GM23338 (cell line): ENCODE measurements at regions not wholly inside any gene's neighbourhood (a gene's known extent, or its start where the extent isn't known, plus 50 kb on each side); places are given as distances from the start of the nearest gene placed in this dataset.

ENCODE experiments used
- CREB1 ChIP-seq: fragments of 250-450 bp; sonication (Bioruptor Pico); IDR thresholded peaks from 2 replicates; pipeline ENCODE4 v1.5.0; 2020; ENCODE audit warnings: low read depth, mild to moderate bottlenecking, moderate library complexity
- EZH2 ChIP-seq: fragments of 200-600 bp; sonication (generic); IDR thresholded peaks from one replicate; pipeline ENCODE4 v1.8.0; 2017; ENCODE audit warnings: antibody characterized with exemption, mild to moderate bottlenecking, low read depth; ENCODE audit not compliant: unreplicated experiment
- EZH2phosphoT487 ChIP-seq: fragments of 200-600 bp; sonication (generic); IDR thresholded peaks from one replicate; pipeline ENCODE4 v1.8.1; 2018; ENCODE audit warnings: antibody characterized with exemption; ENCODE audit not compliant: unreplicated experiment
- JUNB ChIP-seq: IDR thresholded peaks from one replicate; pipeline ENCODE4 v1.6.1; 2016; ENCODE audit warnings: antibody characterized with exemption; ENCODE audit not compliant: unreplicated experiment
- NANOG ChIP-seq: IDR thresholded peaks from 2 replicates; pipeline ENCODE4 v1.6.1; 2016; ENCODE audit warnings: antibody characterized with exemption, borderline replicate concordance
- POLR2AphosphoS5 ChIP-seq: IDR thresholded peaks from 2 replicates; pipeline ENCODE4 v1.6.1; 2016; ENCODE audit warnings: antibody characterized with exemption, low read depth
- STAT1 ChIP-seq: IDR thresholded peaks from one replicate; pipeline ENCODE4 v1.6.1; 2016; ENCODE audit warnings: antibody characterized with exemption; ENCODE audit not compliant: unreplicated experiment
- TF ChIP-seq, protein P1 (sequence below), 2 experiments: fragments of 200-600 bp in 1 of 2; sonication (generic) in 1 of 2; conservative IDR thresholded peaks; 2 replicates each; pipeline versions ENCODE4 v1.5.1 to v1.6.1; 2016 to 2017; ENCODE audit warnings: antibody characterized with exemption in 2 of 2, low read depth in 2 of 2, mild to moderate bottlenecking in 2 of 2, moderate library complexity in 1 of 2
- TF ChIP-seq, protein P2 (sequence below): IDR thresholded peaks from one replicate; pipeline ENCODE4 v1.6.1; 2018; ENCODE audit warnings: antibody characterized with exemption; ENCODE audit not compliant: unreplicated experiment
- TF ChIP-seq, protein P3 (sequence below): fragments of 250-450 bp; sonication (Bioruptor Pico); IDR thresholded peaks from 2 replicates; pipeline ENCODE4 v1.5.0; 2020; ENCODE audit warnings: mild to moderate bottlenecking, moderate library complexity

DNA sequence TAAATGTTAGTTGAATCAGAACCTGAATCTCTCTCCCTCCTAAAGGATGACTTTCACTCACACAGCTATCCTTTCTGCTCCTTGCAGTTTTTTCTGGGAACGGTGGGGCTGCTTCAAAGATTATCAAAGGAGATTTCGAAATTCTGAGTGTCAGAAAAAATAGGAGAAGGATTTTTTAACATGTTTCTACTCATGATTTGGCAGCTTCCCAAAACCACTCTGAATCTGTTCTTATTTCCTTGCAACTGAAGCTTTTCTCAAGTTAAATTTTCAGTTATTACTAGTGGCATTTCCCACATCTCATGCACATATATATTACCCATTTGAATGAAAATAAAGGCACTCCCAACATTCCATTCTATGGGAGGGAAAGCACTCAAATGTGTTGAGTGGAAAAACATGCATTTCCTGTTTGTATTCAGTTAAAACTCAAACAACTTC is 123.6 kb downstream of the LCA5 start:
- TF ChIP-seq CREB1 (CRISPR knock-in tag) (no peak), POLR2AphosphoS5 (no peak), EZH2 (no peak), EZH2phosphoT487 (no peak), JUNB (no peak), STAT1 (no peak), NANOG (peak; percentile 21; the same call in 1 of the 2 replicates)
- TF ChIP-seq, protein P1, sequence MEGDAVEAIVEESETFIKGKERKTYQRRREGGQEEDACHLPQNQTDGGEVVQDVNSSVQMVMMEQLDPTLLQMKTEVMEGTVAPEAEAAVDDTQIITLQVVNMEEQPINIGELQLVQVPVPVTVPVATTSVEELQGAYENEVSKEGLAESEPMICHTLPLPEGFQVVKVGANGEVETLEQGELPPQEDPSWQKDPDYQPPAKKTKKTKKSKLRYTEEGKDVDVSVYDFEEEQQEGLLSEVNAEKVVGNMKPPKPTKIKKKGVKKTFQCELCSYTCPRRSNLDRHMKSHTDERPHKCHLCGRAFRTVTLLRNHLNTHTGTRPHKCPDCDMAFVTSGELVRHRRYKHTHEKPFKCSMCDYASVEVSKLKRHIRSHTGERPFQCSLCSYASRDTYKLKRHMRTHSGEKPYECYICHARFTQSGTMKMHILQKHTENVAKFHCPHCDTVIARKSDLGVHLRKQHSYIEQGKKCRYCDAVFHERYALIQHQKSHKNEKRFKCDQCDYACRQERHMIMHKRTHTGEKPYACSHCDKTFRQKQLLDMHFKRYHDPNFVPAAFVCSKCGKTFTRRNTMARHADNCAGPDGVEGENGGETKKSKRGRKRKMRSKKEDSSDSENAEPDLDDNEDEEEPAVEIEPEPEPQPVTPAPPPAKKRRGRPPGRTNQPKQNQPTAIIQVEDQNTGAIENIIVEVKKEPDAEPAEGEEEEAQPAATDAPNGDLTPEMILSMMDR (conservative IDR thresholded peaks at IDR 0.05; ENCODE audit: low read depth in 2 of 2), result no peak
- TF ChIP-seq, protein P2, sequence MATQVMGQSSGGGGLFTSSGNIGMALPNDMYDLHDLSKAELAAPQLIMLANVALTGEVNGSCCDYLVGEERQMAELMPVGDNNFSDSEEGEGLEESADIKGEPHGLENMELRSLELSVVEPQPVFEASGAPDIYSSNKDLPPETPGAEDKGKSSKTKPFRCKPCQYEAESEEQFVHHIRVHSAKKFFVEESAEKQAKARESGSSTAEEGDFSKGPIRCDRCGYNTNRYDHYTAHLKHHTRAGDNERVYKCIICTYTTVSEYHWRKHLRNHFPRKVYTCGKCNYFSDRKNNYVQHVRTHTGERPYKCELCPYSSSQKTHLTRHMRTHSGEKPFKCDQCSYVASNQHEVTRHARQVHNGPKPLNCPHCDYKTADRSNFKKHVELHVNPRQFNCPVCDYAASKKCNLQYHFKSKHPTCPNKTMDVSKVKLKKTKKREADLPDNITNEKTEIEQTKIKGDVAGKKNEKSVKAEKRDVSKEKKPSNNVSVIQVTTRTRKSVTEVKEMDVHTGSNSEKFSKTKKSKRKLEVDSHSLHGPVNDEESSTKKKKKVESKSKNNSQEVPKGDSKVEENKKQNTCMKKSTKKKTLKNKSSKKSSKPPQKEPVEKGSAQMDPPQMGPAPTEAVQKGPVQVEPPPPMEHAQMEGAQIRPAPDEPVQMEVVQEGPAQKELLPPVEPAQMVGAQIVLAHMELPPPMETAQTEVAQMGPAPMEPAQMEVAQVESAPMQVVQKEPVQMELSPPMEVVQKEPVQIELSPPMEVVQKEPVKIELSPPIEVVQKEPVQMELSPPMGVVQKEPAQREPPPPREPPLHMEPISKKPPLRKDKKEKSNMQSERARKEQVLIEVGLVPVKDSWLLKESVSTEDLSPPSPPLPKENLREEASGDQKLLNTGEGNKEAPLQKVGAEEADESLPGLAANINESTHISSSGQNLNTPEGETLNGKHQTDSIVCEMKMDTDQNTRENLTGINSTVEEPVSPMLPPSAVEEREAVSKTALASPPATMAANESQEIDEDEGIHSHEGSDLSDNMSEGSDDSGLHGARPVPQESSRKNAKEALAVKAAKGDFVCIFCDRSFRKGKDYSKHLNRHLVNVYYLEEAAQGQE, result no peak
- TF ChIP-seq, protein P3, sequence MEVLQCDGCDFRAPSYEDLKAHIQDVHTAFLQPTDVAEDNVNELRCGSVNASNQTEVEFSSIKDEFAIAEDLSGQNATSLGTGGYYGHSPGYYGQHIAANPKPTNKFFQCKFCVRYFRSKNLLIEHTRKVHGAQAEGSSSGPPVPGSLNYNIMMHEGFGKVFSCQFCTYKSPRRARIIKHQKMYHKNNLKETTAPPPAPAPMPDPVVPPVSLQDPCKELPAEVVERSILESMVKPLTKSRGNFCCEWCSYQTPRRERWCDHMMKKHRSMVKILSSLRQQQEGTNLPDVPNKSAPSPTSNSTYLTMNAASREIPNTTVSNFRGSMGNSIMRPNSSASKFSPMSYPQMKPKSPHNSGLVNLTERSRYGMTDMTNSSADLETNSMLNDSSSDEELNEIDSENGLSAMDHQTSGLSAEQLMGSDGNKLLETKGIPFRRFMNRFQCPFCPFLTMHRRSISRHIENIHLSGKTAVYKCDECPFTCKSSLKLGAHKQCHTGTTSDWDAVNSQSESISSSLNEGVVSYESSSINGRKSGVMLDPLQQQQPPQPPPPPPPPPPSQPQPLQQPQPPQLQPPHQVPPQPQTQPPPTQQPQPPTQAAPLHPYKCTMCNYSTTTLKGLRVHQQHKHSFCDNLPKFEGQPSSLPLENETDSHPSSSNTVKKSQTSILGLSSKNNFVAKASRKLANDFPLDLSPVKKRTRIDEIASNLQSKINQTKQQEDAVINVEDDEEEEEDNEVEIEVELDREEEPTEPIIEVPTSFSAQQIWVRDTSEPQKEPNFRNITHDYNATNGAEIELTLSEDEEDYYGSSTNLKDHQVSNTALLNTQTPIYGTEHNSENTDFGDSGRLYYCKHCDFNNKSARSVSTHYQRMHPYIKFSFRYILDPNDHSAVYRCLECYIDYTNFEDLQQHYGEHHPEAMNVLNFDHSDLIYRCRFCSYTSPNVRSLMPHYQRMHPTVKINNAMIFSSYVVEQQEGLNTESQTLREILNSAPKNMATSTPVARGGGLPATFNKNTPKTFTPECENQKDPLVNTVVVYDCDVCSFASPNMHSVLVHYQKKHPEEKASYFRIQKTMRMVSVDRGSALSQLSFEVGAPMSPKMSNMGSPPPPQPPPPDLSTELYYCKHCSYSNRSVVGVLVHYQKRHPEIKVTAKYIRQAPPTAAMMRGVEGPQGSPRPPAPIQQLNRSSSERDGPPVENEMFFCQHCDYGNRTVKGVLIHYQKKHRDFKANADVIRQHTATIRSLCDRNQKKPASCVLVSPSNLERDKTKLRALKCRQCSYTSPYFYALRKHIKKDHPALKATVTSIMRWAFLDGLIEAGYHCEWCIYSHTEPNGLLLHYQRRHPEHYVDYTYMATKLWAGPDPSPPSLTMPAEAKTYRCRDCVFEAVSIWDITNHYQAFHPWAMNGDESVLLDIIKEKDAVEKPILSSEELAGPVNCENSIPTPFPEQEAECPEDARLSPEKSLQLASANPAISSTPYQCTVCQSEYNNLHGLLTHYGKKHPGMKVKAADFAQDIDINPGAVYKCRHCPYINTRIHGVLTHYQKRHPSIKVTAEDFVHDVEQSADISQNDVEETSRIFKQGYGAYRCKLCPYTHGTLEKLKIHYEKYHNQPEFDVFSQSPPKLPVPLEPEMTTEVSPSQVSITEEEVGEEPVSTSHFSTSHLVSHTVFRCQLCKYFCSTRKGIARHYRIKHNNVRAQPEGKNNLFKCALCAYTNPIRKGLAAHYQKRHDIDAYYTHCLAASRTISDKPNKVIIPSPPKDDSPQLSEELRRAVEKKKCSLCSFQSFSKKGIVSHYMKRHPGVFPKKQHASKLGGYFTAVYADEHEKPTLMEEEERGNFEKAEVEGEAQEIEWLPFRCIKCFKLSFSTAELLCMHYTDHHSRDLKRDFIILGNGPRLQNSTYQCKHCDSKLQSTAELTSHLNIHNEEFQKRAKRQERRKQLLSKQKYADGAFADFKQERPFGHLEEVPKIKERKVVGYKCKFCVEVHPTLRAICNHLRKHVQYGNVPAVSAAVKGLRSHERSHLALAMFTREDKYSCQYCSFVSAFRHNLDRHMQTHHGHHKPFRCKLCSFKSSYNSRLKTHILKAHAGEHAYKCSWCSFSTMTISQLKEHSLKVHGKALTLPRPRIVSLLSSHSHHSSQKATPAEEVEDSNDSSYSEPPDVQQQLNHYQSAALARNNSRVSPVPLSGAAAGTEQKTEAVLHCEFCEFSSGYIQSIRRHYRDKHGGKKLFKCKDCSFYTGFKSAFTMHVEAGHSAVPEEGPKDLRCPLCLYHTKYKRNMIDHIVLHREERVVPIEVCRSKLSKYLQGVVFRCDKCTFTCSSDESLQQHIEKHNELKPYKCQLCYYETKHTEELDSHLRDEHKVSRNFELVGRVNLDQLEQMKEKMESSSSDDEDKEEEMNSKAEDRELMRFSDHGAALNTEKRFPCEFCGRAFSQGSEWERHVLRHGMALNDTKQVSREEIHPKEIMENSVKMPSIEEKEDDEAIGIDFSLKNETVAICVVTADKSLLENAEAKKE, result no peak
